ENCODE measurements at regions not wholly inside any gene's neighbourhood (a gene's known extent, or its start where the extent isn't known, plus 50 kb on each side); places are given as distances from the start of the nearest gene placed in this dataset.

DNA sequence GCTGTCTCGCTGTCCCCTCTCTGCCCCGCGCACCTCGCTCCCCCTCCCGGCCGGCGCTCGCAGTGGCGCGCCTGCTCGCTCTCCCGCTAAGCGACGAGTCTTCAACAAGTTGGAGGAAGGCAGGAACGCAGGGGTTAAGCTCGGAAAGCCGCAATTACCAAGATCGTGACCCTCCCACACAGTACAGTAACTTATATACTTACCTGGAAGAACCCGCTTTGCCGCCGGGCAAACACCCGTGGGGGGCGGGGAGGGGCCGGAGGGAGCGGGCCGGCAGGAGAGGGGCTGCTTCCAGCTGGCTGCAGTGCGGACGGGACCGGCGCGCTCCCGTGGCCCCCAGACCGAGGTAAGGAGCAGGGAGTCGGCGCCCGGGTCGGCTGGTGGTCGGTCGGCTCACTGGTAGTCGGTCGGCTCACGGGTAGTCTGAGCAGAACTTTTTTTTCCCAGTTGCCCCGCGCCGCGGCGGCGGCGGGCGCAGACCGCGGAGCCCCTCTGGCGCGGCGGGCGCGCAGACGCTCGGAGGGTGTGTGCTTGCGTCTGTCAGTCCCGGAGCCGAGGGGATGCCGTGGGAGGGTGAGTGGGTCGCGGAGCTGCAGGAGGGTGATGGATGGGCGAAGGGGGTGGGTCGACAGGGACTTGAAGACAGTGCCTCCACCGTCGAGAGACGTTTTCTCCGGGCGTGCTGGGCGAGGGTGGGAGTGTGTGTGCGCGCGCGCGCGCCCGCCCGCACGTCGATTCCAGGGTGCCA, 101.2 kb upstream of the HSD17B12 start:
- Histone ChIP-seq H3K9me3 (no peaks in the 10 kb centered on the region), H3K27ac (no peak overlapping the region), H3K27me3 (peaks cover 100% of the 10 kb centered on the region), H3K36me3 (no peaks in the 10 kb centered on the region), H3K4me3 (peak overlapping the region; percentile 15 to 54), H3K4me1 (peaks cover 3 to 71% (median 33%) of the 10 kb centered on the region in 3 donors)
- TF ChIP-seq, protein P1, sequence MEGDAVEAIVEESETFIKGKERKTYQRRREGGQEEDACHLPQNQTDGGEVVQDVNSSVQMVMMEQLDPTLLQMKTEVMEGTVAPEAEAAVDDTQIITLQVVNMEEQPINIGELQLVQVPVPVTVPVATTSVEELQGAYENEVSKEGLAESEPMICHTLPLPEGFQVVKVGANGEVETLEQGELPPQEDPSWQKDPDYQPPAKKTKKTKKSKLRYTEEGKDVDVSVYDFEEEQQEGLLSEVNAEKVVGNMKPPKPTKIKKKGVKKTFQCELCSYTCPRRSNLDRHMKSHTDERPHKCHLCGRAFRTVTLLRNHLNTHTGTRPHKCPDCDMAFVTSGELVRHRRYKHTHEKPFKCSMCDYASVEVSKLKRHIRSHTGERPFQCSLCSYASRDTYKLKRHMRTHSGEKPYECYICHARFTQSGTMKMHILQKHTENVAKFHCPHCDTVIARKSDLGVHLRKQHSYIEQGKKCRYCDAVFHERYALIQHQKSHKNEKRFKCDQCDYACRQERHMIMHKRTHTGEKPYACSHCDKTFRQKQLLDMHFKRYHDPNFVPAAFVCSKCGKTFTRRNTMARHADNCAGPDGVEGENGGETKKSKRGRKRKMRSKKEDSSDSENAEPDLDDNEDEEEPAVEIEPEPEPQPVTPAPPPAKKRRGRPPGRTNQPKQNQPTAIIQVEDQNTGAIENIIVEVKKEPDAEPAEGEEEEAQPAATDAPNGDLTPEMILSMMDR (IDR thresholded peaks at IDR 0.05) = peak in 2 of 4 experiments; percentile 11 to 29
- TF ChIP-seq EP300 (IDR thresholded peaks at IDR 0.05) = no peak
- peak; percentile 17 for ATAC-seq
- 0 to 3% methylated on average over 4 to 7 of the region's 83 CpGs for WGBS, 2 donors (ENCODE audit: low coverage in 1 of 2)

DNA sequence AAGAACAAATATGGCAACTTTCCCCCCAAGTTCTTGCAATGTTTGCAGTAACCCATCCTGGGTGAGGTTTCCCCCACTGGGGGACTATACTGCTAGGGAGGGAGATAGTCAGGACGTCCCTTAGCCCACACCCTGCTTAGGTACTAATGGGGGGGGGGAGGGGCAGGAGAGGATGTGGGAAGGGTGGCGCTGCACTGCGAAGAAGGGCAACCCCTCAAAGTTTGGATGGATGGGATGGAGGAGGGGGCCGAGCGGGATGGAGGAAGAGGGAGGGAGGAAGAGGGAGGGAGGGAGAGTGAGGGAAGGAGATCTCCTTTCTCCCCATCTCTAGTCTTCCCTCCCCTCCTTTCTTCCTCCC, 100.6 kb upstream of the HSD17B12 start:
- Histone ChIP-seq H3K9me3 (no peaks in the 10 kb centered on the region), H3K36me3 (no peaks in the 10 kb centered on the region), H3K27me3 (peaks cover 100% of the 10 kb centered on the region), H3K4me1 (peaks cover 3 to 68% (median 33%) of the 10 kb centered on the region in 3 donors), H3K27ac (no peak overlapping the region), H3K4me3 (peak overlapping the region in 1 of 2 donors; percentile 54)
- TF ChIP-seq POLR2A (IDR thresholded peaks at IDR 0.05) (no peak), POLR2AphosphoS5 (IDR thresholded peaks at IDR 0.05) (no peak), EP300 (IDR thresholded peaks at IDR 0.05) (no peak)
- TF ChIP-seq, protein P1 (IDR thresholded peaks at IDR 0.05) = no peak
- no peak for ATAC-seq
- WGBS, 2 donors (ENCODE audit: low coverage in 1 of 2) = 0% methylated on average over 2 to 4 of the region's 5 CpGs

DNA sequence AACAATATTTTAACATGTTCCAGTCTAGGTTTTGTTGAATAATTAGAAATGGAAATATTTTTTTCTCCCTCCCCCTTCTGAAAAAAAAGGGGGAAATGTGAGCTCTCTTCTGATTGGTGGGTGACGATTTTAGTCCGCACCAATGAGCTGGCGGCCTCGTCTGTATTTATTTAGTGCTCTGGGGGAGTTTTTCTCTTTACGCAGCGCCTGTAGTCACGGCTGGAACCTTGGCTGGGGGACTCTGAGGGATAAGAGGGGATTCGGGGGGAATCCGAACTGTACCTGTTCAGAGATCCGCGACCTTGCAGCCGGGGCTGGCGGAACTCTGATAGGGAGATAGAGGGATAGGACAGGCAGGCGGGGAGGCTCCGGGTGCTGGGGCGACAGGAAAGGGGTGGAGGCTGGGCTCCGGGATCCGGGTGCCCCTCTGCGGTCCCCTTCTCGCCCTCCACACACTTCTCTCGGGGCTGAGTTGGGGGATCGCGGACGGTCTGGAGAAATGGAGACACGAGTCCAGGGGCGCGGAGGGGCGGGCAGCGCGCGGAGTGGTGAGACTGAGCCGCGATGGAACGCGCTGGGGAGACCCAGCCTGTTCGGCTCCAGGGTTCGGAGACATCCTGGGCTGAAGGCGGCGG, 99.7 kb upstream of the HSD17B12 start:
- H3K27me3 ChIP-seq = peaks cover 100% of the 10 kb centered on the region
- no peak overlapping the region for H3K27ac ChIP-seq
- peaks cover 0 to 58% (median 26%) of the 10 kb centered on the region in 3 donors for H3K4me1 ChIP-seq
- ATAC-seq = no peak
- WGBS, 2 donors (ENCODE audit: low coverage in 1 of 2) = 1% methylated on average over 23 of the region's 39 CpGs
- TF ChIP-seq EP300 (IDR thresholded peaks at IDR 0.05) (no peak), POLR2A (IDR thresholded peaks at IDR 0.05) (no peak), POLR2AphosphoS5 (IDR thresholded peaks at IDR 0.05) (no peak)
- TF ChIP-seq, protein P1 (IDR thresholded peaks at IDR 0.05) = no peak
- H3K9me3 ChIP-seq = no peaks in the 10 kb centered on the region
- H3K4me3 ChIP-seq = peak overlapping the region in 1 of 2 donors; percentile 30
- no peaks in the 10 kb centered on the region for H3K36me3 ChIP-seq

DNA sequence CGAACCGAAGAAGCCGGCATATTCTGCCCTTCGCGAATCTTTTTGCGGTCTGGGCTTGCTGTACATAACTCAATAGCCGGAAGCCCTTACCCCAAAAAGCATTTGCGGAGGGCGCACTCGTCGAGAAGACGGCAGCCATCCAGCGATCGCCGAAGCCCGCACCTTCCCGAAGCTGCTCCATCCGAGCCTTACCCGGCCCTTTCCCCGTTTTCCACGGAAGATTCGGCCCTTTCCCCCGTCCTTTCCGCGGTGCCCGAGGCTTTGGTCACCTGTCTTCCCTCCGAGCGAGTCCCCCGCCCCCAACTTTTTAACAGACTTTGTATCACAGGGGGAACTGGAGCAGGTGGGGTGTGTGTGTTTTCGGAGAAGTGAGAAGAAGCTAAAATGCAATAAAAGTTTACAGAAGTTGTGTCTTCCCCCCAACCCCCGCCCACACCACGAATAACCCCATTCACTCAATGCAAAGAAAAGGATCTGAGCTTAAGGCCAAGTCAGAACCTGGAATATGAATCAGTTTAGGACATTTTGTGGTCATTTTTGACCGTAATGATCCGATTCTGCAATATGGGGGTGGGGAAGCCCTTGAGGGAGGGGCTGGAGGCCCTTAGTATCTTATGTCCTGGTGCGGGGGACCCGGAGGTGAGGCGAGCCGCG, 99.0 kb upstream of the HSD17B12 start:
- no peak overlapping the region for H3K27ac ChIP-seq
- 0% methylated on average over 15 of the region's 39 CpGs; no CpG with 5 or more reads in 1 of the 2 donors for WGBS, 2 donors (ENCODE audit: low coverage in 1 of 2)
- TF ChIP-seq, protein P1 (IDR thresholded peaks at IDR 0.05) = no peak
- no peak for TF ChIP-seq POLR2AphosphoS5 (IDR thresholded peaks at IDR 0.05)
- H3K36me3 ChIP-seq = no peaks in the 10 kb centered on the region
- peak overlapping the region in 1 of 2 donors; percentile 30 for H3K4me3 ChIP-seq
- H3K27me3 ChIP-seq = peaks cover 98% of the 10 kb centered on the region
- H3K4me1 ChIP-seq = peaks cover 0 to 52% (median 22%) of the 10 kb centered on the region in 3 donors
- no peak for ATAC-seq
- H3K9me3 ChIP-seq = no peaks in the 10 kb centered on the region
